Renal cortex interstitium (tissue), 11 donors: ENCODE measurements at regions not wholly inside any gene's neighbourhood (a gene's known extent, or its start where the extent isn't known, plus 50 kb on each side); places are given as distances from the start of the nearest gene placed in this dataset.
"Not testable (repeated sequence)": the region's sequence is repeated elsewhere in the genome, so short reads cannot be mapped to it uniquely, and the experiment has no call there.

Experiments used
- DNase-seq, 11 donors: peaks; one replicate each; pipeline ENCODE4 v3.0.0-alpha.2; 2013; ENCODE audit warnings: low read depth in 9 of 11, low spot score in 4 of 11; ENCODE audit errors: extremely low read depth in 1 of 11

GRCh38 chr1:229894532-229894931 lies 172.5 kb upstream of the GALNT2 start:
- DNase-seq = no peak

- no peak for DNase-seq
These were observed 171.4 kb upstream of the GALNT2 start for GRCh38 chr1:229895605-229896004.

DNA sequence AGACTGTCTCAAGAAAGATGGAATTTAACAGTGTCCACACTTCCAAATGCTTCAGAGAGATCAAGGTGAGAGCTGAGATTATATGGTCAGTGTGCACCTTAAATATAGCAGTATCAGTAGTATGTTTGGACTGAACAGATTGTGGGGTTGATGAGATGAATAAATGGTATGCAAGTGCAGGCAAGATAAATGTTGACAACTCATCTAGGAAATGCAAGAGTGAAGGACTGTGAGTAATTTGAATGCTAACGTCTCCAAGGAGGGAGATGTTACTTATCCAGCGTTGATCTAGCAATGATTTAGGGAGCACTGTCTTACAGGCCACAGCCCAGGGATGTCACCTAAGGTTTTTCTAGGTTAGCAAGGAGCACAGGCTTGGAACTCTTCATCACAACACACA lies 170.7 kb upstream of the GALNT2 start:
- no peak for DNase-seq

DNA sequence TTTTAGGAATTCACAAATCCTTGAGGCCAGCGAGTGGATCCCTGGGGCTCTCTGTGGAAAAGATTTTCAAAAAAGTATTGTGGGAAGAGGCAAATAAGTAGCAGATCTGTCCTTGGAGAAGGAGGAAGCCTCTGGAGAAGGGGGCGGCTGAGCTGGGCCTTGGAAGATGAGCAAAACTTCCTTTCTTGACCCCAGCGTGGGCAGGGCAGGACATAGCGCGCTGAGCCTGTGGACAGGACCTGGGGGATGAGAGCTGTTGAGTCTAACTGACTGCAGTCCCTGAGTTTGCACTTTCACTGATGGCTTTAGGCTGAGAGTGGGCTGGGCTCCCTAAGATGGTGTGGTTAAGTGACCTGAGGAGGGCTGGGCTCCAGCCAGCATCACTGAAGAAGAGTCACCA lies 170.2 kb upstream of the GALNT2 start:
- no peak for DNase-seq

GRCh38 chr1:229897501-229897900 lies 169.5 kb upstream of the GALNT2 start:
- no peak for DNase-seq

- DNase-seq = no peak
These were observed 166.8 kb upstream of the GALNT2 start for GRCh38 chr1:229900220-229900619.

DNA sequence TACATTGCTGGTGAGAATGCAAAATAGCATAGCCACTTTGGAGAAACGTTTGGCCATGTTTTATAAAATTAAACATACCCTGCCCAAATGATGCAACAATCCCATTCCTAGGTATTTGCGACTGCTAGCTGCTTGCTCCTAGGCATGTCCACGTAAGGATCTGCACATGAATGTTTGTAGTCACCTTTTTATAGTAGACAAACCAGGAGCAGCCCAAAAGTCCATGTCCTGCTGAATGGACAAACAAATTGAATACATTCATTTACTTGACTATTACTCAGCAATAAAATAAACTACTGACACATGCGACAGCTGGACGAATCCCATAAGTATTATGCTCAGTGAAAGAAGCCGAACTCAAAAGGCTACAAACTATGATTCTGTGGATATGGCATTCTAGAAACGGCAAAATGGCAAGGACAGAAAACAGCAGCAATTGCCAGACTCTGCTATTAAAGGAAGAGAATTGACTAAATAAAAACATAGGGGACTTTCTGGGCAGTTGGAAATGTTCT lies 161.9 kb upstream of the GALNT2 start:
- DNase-seq = no peak

- no peak for DNase-seq
These were observed 161.4 kb upstream of the GALNT2 start for GRCh38 chr1:229905652-229906051.

DNA sequence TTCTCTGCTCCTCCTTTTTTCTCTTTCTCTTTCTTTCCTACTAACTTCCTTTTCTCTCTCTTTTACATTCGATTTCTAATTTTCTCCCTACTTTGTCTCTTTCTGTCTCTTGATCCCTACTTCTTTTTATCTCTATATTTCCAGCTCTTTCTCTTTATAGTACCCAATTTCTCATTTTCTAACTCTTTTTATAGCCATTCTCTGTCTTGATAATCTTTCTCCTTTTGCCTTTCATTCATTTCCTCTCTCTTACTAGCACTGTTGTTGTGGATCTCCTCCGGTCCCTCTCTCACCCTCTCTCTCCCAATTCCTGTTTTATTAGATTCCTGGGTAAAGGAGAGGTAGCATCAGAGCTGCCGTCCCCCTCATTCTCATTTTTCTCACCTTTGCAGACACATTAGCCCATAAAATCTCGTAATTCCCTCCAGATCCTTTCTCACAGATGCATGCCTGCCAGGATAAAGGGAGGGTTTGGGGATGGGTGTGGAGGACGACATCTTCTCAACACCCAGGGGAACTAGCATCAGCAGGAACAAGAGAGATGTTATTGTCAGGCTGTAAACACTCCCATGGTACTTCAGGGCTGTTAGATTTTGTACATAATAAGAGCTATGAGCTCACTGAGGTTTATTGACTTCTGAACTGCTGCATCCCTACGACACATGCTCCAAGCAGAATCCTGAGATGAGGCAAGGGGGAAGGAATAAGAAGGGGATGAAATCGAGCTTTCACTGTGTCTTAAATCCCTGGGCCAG lies 159.0 kb upstream of the GALNT2 start:
- no peak for DNase-seq

DNA sequence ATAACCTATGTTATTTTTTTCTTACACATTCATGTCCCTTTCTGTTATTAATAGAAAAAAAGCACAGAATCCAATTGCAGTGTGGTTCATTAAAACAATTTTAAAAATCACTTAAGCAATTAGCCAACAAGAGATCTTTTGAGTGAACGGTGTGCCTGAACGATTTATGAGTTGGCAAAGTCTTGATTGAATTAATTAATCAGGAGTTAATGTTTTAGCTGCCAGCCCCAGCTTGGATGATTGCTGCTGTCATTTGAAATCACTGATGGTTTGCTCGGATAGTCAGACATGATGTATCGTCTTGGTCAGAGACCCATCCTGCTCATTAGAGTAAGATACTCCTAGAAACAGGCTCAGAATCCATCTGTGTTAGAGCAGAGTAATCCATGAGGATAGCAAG lies 158.3 kb upstream of the GALNT2 start:
- no peak for DNase-seq

DNA sequence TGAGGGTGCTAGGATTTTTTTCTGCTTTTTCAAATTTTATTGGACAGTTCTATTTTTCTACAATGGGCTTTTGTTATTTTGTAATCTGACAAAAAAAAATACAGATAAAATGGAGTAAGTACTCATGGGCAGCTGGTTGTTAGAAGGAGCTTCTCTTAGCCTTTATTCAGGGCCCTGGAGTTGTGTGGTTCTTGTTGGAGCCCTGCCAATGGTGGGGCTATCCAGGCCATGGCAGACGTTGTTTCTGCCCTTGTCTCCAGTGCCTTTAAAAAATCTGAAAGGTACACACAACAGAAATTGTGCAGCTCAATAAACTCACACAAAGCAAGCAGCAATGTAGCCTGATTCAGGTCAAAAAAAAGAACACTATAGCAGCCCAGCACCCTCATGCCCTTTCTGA lies 153.5 kb upstream of the GALNT2 start:
- DNase-seq = no peak

GRCh38 chr1:229919488-229919887 lies 147.6 kb upstream of the GALNT2 start:
- not testable (repeated sequence) for DNase-seq

- no peak for DNase-seq
These were observed 146.4 kb upstream of the GALNT2 start for GRCh38 chr1:229920683-229921082.

GRCh38 chr1:229922249-229922648 lies 144.8 kb upstream of the GALNT2 start:
- DNase-seq = no peak

- DNase-seq = no peak
These were observed 142.4 kb upstream of the GALNT2 start for GRCh38 chr1:229924639-229925038.

GRCh38 chr1:229928767-229929166 lies 138.3 kb upstream of the GALNT2 start:
- DNase-seq = no peak

DNA sequence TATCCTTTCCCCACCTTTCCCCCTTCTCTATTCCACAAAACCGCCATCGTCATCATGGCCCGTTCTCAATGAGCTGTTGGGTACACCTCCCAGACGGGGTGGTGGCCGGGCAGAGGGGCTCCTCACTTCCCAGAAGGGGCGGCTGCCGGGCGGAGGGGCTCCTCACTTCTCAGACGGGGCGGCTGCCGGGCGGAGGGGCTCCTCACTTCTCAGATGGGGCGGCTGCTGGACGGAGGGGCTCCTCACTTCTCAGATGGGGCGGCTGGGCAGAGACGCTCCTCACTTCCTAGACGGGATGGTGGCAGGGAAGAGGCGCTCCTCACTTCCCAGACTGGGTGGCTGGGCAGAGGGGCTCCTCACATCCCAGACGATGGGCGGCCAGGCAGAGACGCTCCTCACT lies 135.3 kb upstream of the GALNT2 start:
- not testable (repeated sequence) for DNase-seq

DNA sequence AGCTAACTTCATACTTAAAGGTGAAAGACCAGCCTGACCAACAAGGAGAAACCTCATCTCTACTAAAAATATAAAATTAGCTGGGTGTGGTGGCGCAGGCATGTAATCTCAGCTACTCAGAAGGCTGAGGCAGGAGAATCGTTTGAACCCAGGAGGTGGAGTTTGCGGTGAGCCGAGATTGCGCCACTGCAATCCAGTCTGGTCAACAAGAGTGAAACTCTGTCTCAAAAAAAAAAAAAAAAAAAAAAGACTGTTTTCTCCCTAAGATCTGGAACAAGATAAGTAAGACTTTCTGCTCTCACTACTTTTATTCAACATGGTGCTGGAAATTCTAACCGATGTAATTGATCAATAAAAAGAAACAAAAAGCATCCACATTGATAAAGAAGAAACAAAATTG lies 131.9 kb upstream of the GALNT2 start:
- not testable (repeated sequence) for DNase-seq

DNA sequence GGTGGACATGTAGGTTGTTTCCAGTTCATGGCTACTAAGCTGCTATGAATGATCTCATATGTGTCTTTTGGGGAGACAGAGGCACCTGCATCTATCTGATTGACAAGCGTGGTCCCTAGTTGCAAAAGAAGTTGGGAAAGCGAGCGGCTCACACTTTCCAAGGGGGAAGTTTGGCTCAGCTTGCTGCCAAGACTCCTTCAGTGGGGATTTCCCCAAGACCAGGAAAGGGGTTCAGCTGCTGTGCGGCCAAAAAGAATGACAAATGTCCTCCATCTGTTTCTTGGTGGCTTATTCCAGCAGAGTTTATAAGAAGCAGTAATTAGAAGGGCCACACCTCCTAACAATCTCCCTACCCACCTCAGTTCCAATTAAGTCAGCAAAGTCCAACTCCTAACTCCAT lies 128.5 kb upstream of the GALNT2 start:
- DNase-seq = no peak

- DNase-seq = peak in 1 of 11 donors; percentile 3
These were observed 126.4 kb upstream of the GALNT2 start for GRCh38 chr1:229940684-229941083.

DNA sequence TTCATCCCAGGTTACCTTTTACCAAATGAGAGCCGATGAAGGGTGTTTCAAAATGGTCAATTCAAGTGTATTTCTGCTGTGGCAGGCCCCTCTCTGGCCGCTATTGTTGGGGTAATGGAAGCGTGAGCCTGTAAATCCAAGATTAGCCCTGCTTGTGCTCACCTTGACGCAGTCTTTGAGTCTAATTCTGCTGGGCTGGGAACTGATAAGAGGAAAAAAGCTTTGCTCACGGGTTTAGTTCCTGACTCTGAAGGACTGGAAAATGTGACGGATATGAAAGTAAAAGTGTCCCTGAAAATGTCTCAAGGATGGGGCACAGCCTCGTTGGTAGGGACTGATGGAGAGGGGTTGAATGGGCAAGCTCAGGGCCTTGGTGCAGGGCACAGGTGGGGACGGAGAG lies 125.9 kb upstream of the GALNT2 start:
- DNase-seq = no peak
